ENCODE measurements at regions not wholly inside any gene's neighbourhood (a gene's known extent, or its start where the extent isn't known, plus 50 kb on each side); places are given as distances from the start of the nearest gene placed in this dataset.
"Not testable (repeated sequence)": the region's sequence is repeated elsewhere in the genome, so short reads cannot be mapped to it uniquely, and the experiment has no call there.

DNA sequence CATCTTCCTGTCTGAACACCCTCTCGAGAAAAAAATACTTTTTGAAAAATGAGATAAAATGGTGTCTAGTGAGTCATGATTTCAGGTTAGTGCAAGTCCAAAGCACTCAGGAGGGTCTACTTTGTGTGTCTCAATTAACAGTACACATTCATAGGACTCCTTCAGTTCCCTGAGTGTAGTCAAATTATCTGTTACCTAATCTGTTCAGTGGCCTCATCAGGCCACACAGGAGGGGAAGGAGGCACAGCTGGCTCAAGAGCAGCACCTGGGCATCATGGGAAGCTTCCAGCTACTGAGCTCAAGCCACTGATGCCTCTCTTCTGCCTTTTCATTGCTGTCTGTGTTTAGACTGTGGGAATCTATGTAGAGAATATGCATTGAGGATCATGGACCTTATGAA is 341.4 kb upstream of the SGO1 start:
- Histone ChIP-seq H3K4me3 (ENCODE audit: low read length) (no peak overlapping the region), H3K4me1 (ENCODE audit: control insufficient read depth, insufficient read depth, low read length) (peaks cover 14% of the 10 kb centered on the region)
- no peak for DNase-seq

DNA sequence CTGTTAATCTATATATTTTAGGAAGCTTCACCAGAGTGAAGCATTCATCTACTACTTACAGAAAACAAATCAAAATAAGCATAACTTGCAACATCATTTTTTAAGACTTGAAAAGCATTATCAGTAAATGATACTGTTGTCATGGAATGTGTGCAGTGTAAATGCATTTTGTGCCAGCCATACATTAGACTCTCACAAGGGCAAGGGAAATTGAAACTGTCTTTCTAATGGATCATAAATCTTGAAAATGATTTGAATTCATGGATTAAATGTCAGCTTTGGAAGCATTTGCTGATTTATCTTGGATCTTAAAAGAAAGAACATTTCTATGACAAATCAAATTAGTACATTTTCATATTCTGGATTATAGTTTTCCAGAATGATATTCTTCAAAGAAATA is 338.3 kb upstream of the SGO1 start:
- no peaks in the 10 kb centered on the region for H3K9me3 ChIP-seq (ENCODE audit: control insufficient read depth, low read depth, low read length)
- no peaks in the 10 kb centered on the region for H3K27me3 ChIP-seq (ENCODE audit: control insufficient read depth, insufficient read depth, low read length)
- no peak overlapping the region for H3K4me3 ChIP-seq (ENCODE audit: low read length)
- DNase-seq, result no peak
- no peaks in the 10 kb centered on the region for H3K36me3 ChIP-seq (ENCODE audit: control insufficient read depth, insufficient read depth, low read length)
- no peak overlapping the region for H3K27ac ChIP-seq (ENCODE audit: low read length)
- peaks cover 12% of the 10 kb centered on the region for H3K4me1 ChIP-seq (ENCODE audit: control insufficient read depth, insufficient read depth, low read length)

More for the DNA sequence above, 341.4 kb upstream of the SGO1 start:
- Histone ChIP-seq H3K36me3 (ENCODE audit: control insufficient read depth, insufficient read depth, low read length) (no peaks in the 10 kb centered on the region), H3K27me3 (ENCODE audit: control insufficient read depth, insufficient read depth, low read length) (no peaks in the 10 kb centered on the region), H3K27ac (ENCODE audit: low read length) (peak overlapping the region; percentile 5), H3K9me3 (ENCODE audit: control insufficient read depth, low read depth, low read length) (no peaks in the 10 kb centered on the region)
- WGBS (ENCODE audit: insufficient coverage, low lambda C conversion rate), result 43% methylated on average over 1 of the region's 1 CpG

DNA sequence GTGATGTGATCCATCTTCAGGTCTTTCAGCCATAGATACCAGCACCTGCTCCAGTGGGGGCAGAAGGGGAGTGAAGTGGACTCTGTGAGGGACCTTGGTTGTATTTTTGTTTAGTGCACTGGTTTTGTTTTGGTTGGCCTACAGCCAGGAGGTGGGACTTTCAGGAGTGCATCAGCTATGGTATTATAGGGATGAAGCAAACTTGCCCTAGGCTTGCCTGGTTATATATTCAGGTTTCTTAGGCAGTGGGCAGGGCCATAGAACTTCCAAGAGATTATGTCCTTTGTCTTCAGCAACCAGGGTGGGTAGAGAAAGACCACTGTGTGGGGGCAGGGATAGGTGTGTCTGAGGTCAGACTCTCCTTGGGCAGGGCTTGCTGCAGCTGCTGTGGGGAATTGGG is 337.3 kb upstream of the SGO1 start:
- Histone ChIP-seq H3K9me3 (ENCODE audit: control insufficient read depth, low read depth, low read length) (no peaks in the 10 kb centered on the region), H3K27me3 (ENCODE audit: control insufficient read depth, insufficient read depth, low read length) (no peaks in the 10 kb centered on the region)
- no peak for DNase-seq

GRCh38 chr3:20517316-20517715 is 331.3 kb upstream of the SGO1 start:
- H3K9me3 ChIP-seq (ENCODE audit: control insufficient read depth, low read depth, low read length); H3K4me1 ChIP-seq (ENCODE audit: control insufficient read depth, insufficient read depth, low read length); H3K27me3 ChIP-seq (ENCODE audit: control insufficient read depth, insufficient read depth, low read length); H3K36me3 ChIP-seq (ENCODE audit: control insufficient read depth, insufficient read depth, low read length); H3K4me3 ChIP-seq (ENCODE audit: low read length); DNase-seq; H3K27ac ChIP-seq (ENCODE audit: low read length): not testable (repeated sequence)
- WGBS (ENCODE audit: insufficient coverage, low lambda C conversion rate), result no CpG with 5 or more reads among the region's 10 CpGs

More for the DNA sequence above, 337.3 kb upstream of the SGO1 start:
- Histone ChIP-seq H3K36me3 (ENCODE audit: control insufficient read depth, insufficient read depth, low read length) (no peaks in the 10 kb centered on the region), H3K27ac (ENCODE audit: low read length) (no peak overlapping the region), H3K4me1 (ENCODE audit: control insufficient read depth, insufficient read depth, low read length) (peaks cover 5% of the 10 kb centered on the region), H3K4me3 (ENCODE audit: low read length) (no peak overlapping the region)

DNA sequence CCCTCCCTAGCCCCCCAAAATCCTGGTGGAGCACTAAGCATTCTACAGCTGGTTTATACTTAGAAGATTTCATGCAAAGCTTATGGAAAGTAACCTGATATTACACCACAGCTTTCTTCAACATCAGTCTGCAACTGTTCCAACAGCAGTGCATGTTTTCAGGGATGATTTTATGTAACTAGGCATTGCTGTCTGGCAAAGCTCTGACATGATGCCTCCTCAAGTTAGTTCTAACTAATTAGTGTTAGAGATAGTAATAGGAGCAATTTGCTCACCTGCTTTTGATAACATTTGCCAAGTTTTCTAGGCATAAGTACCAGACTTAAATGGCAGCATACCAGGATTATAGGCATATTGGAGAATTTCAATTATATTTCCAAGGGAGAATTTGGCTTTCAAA is 330.3 kb upstream of the SGO1 start:
- H3K9me3 ChIP-seq (ENCODE audit: control insufficient read depth, low read depth, low read length), result no peaks in the 10 kb centered on the region
- no peaks in the 10 kb centered on the region for H3K27me3 ChIP-seq (ENCODE audit: control insufficient read depth, insufficient read depth, low read length)
- no peaks in the 10 kb centered on the region for H3K36me3 ChIP-seq (ENCODE audit: control insufficient read depth, insufficient read depth, low read length)
- H3K4me3 ChIP-seq (ENCODE audit: low read length), result no peak overlapping the region
- no peak overlapping the region for H3K27ac ChIP-seq (ENCODE audit: low read length)
- DNase-seq, result no peak
- H3K4me1 ChIP-seq (ENCODE audit: control insufficient read depth, insufficient read depth, low read length), result no peaks in the 10 kb centered on the region

- H3K27ac ChIP-seq (ENCODE audit: low read length), result no peak overlapping the region
- H3K4me1 ChIP-seq (ENCODE audit: control insufficient read depth, insufficient read depth, low read length), result no peaks in the 10 kb centered on the region
- H3K27me3 ChIP-seq (ENCODE audit: control insufficient read depth, insufficient read depth, low read length), result no peaks in the 10 kb centered on the region
- no peak for DNase-seq
- no peaks in the 10 kb centered on the region for H3K9me3 ChIP-seq (ENCODE audit: control insufficient read depth, low read depth, low read length)
- H3K36me3 ChIP-seq (ENCODE audit: control insufficient read depth, insufficient read depth, low read length), result no peaks in the 10 kb centered on the region
- no peak overlapping the region for H3K4me3 ChIP-seq (ENCODE audit: low read length)
Observed at GRCh38 chr3:20515834-20516233, 329.8 kb upstream of the SGO1 start.

DNA sequence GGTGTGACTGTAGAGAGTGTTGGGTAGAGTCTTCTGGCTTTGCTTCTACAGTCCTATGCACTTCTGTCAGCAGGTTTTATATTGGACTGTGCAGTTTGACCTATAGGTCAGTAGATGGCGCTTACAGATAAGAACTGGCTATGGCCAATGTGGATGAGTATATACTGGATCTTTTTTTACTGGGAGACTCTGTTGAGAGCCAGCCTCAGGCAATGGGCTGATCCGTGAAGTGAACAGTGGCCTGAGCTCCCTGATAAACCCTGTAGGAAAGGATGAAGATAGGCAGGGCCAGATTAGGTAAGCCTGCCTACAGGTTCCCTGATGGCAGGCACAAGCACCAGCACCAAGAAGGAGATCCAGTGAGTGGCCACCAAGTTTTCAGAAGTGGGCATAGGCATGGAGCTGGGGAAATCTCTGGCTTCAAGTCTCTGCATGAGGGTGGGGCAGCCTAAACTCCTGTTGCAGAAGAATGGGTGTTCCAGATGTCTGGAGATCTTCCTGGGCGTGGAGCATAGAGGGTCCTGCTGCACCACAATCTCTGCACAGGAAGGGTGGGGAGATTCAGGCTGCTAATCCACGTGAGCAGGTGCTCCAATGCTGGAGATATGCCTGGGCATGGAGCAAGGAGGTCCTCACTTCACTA is 326.0 kb upstream of the SGO1 start:
- Histone ChIP-seq H3K36me3 (ENCODE audit: control insufficient read depth, insufficient read depth, low read length) (no peaks in the 10 kb centered on the region), H3K27me3 (ENCODE audit: control insufficient read depth, insufficient read depth, low read length) (no peaks in the 10 kb centered on the region), H3K4me3 (ENCODE audit: low read length) (no peak overlapping the region), H3K4me1 (ENCODE audit: control insufficient read depth, insufficient read depth, low read length) (no peaks in the 10 kb centered on the region), H3K27ac (ENCODE audit: low read length) (no peak overlapping the region), H3K9me3 (ENCODE audit: control insufficient read depth, low read depth, low read length) (no peaks in the 10 kb centered on the region)
- DNase-seq, result peak; percentile 26 to 42
- WGBS (ENCODE audit: insufficient coverage, low lambda C conversion rate), result no CpG with 5 or more reads among the region's 4 CpGs

GRCh38 chr3:20510396-20510795 is 324.4 kb upstream of the SGO1 start:
- WGBS (ENCODE audit: insufficient coverage, low lambda C conversion rate), result no CpG with 5 or more reads among the region's 4 CpGs
- no peaks in the 10 kb centered on the region for H3K9me3 ChIP-seq (ENCODE audit: control insufficient read depth, low read depth, low read length)
- no peaks in the 10 kb centered on the region for H3K4me1 ChIP-seq (ENCODE audit: control insufficient read depth, insufficient read depth, low read length)
- H3K36me3 ChIP-seq (ENCODE audit: control insufficient read depth, insufficient read depth, low read length), result no peaks in the 10 kb centered on the region
- H3K27me3 ChIP-seq (ENCODE audit: control insufficient read depth, insufficient read depth, low read length), result no peaks in the 10 kb centered on the region
- no peak overlapping the region for H3K27ac ChIP-seq (ENCODE audit: low read length)
- no peak for DNase-seq
- no peak overlapping the region for H3K4me3 ChIP-seq (ENCODE audit: low read length)

DNA sequence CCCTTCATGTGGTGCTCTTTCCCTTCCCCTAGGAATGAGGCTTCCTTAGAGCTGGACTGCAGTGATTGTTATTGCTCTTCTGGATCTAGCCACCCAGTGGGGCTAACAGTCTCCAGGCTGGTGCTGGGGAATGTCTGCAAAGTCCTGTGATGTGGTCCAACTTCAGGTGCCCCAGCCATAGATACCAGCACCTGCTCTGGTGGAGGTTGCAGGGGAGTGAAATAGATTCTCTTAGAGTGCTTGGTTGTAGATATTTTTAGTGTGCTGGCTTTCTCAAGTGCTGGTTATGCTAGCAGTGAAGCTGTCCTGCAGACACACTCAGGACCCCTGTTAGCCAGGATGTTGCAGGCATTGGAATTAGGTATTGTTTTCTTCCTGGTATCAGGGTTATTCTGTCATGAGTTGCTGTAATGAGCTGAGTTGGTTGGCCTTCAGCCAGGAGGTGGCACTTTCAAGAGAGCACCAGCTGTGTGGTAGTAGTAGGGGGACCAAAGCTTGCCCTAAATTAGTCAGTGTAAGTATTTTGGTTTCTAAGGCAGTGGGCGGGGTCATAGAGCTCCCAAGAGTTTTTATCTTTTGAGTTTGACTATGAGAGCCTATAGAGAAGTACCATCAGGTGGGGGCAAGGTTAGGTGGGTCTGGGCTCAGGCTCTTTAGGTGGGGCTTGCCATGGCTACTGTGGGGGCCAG is 317.5 kb upstream of the SGO1 start:
- no CpG with 5 or more reads among the region's 1 CpG for WGBS (ENCODE audit: insufficient coverage, low lambda C conversion rate)
- no peaks in the 10 kb centered on the region for H3K27me3 ChIP-seq (ENCODE audit: control insufficient read depth, insufficient read depth, low read length)
- no peak for DNase-seq

DNA sequence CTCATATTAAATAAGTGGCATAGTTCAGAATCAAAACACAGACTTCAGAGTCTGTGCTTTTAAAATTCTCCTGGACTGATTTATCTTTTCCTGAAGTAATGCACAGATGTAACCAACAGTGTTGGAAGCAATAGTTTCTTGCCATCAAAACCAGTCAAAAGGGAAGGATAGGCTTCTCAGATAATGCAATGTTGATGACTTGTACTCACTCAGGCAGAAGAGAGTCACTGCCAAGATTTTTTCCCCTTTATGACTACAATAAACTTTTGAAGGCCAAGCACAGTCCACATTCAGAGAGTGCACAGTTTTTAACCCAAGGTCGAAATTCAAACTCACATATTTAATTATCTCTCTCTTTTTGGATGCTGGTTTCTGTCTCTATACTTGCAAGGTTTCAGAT is 305.0 kb upstream of the SGO1 start:
- Histone ChIP-seq H3K27ac (ENCODE audit: low read length) (no peak overlapping the region), H3K36me3 (ENCODE audit: control insufficient read depth, insufficient read depth, low read length) (no peaks in the 10 kb centered on the region), H3K27me3 (ENCODE audit: control insufficient read depth, insufficient read depth, low read length) (no peaks in the 10 kb centered on the region), H3K9me3 (ENCODE audit: control insufficient read depth, low read depth, low read length) (no peaks in the 10 kb centered on the region), H3K4me3 (ENCODE audit: low read length) (no peak overlapping the region), H3K4me1 (ENCODE audit: control insufficient read depth, insufficient read depth, low read length) (no peaks in the 10 kb centered on the region)
- no peak for DNase-seq
- 43% methylated on average over 1 of the region's 1 CpG for WGBS (ENCODE audit: insufficient coverage, low lambda C conversion rate)

More for the DNA sequence above, 317.5 kb upstream of the SGO1 start:
- H3K4me3 ChIP-seq (ENCODE audit: low read length), result no peak overlapping the region
- H3K9me3 ChIP-seq (ENCODE audit: control insufficient read depth, low read depth, low read length), result peaks cover 4% of the 10 kb centered on the region
- H3K36me3 ChIP-seq (ENCODE audit: control insufficient read depth, insufficient read depth, low read length), result no peaks in the 10 kb centered on the region
- H3K27ac ChIP-seq (ENCODE audit: low read length), result no peak overlapping the region
- no peaks in the 10 kb centered on the region for H3K4me1 ChIP-seq (ENCODE audit: control insufficient read depth, insufficient read depth, low read length)

- Histone ChIP-seq H3K27me3 (ENCODE audit: control insufficient read depth, insufficient read depth, low read length) (no peaks in the 10 kb centered on the region), H3K9me3 (ENCODE audit: control insufficient read depth, low read depth, low read length) (peaks cover 6% of the 10 kb centered on the region), H3K4me3 (ENCODE audit: low read length) (no peak overlapping the region), H3K4me1 (ENCODE audit: control insufficient read depth, insufficient read depth, low read length) (no peaks in the 10 kb centered on the region), H3K27ac (ENCODE audit: low read length) (no peak overlapping the region), H3K36me3 (ENCODE audit: control insufficient read depth, insufficient read depth, low read length) (no peaks in the 10 kb centered on the region)
- DNase-seq, result no peak
- 100% methylated on average over 1 of the region's 3 CpGs for WGBS (ENCODE audit: insufficient coverage, low lambda C conversion rate)
Observed at GRCh38 chr3:20488151-20488550, 302.1 kb upstream of the SGO1 start.

All from large intestine (tissue), 3 donors.